PFSK-1 (cell line): ENCODE measurements at regions not wholly inside any gene's neighbourhood (a gene's known extent, or its start where the extent isn't known, plus 50 kb on each side); places are given as distances from the start of the nearest gene placed in this dataset.

ENCODE experiments used
- FOXP2 ChIP-seq: optimal IDR thresholded peaks from 2 replicates; pipeline ENCODE3; 2011; ENCODE audit warnings: borderline replicate concordance, control low read depth, inconsistent platforms; ENCODE audit not compliant: insufficient read depth; ENCODE audit errors: extremely low read length, extremely low read depth
- POLR2AphosphoS5 ChIP-seq: IDR thresholded peaks from 2 replicates; pipeline ENCODE4 v1.6.1; 2012; ENCODE audit warnings: low read depth, mild to moderate bottlenecking, control low read depth, low read length, moderate library complexity
- SIN3A ChIP-seq: IDR thresholded peaks from 2 replicates; pipeline ENCODE4 v1.6.1; 2012; ENCODE audit warnings: mild to moderate bottlenecking, low read length, moderate library complexity, borderline replicate concordance; ENCODE audit not compliant: insufficient read depth
- TAF1 ChIP-seq: IDR thresholded peaks from 2 replicates; pipeline ENCODE4 v1.6.1; 2012; ENCODE audit warnings: low read length, control low read depth, borderline replicate concordance; ENCODE audit not compliant: insufficient read depth
- TF ChIP-seq, protein P1 (sequence below), 2 experiments: IDR thresholded peaks; 2 replicates each; pipeline versions ENCODE4 v1.6.1 to v1.8.0; 2011 to 2012; ENCODE audit warnings: low read depth in 2 of 2, low read length in 2 of 2, control low read depth in 1 of 2, inconsistent platforms in 1 of 2, mild to moderate bottlenecking in 1 of 2, moderate library complexity in 1 of 2; ENCODE audit not compliant: insufficient read depth in 1 of 2

DNA sequence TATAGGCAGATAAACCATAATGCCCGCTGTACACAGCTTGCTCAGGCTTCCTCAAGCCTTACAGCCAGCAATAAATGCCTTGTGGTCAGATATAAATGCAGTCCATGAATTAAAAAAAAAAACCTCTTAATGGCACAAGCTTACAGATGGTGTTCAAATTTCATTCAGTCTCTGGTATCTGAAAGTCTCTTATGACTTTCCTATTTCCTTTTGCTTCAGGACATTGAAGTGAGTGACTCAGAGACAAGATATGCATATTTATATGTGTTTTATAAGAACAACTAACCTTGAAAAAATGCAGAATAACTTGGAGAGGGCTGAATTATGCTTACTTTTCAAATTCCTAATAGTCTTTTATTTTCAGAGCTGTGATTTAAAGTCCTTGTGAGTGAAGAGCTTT, 426.9 kb upstream of the MIS18BP1 start:
- TF ChIP-seq POLR2AphosphoS5 (no peak), SIN3A (no peak), FOXP2 (no peak), TAF1 (no peak)
- TF ChIP-seq, protein P1, sequence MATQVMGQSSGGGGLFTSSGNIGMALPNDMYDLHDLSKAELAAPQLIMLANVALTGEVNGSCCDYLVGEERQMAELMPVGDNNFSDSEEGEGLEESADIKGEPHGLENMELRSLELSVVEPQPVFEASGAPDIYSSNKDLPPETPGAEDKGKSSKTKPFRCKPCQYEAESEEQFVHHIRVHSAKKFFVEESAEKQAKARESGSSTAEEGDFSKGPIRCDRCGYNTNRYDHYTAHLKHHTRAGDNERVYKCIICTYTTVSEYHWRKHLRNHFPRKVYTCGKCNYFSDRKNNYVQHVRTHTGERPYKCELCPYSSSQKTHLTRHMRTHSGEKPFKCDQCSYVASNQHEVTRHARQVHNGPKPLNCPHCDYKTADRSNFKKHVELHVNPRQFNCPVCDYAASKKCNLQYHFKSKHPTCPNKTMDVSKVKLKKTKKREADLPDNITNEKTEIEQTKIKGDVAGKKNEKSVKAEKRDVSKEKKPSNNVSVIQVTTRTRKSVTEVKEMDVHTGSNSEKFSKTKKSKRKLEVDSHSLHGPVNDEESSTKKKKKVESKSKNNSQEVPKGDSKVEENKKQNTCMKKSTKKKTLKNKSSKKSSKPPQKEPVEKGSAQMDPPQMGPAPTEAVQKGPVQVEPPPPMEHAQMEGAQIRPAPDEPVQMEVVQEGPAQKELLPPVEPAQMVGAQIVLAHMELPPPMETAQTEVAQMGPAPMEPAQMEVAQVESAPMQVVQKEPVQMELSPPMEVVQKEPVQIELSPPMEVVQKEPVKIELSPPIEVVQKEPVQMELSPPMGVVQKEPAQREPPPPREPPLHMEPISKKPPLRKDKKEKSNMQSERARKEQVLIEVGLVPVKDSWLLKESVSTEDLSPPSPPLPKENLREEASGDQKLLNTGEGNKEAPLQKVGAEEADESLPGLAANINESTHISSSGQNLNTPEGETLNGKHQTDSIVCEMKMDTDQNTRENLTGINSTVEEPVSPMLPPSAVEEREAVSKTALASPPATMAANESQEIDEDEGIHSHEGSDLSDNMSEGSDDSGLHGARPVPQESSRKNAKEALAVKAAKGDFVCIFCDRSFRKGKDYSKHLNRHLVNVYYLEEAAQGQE (IDR thresholded peaks at IDR 0.05; ENCODE audit: insufficient read depth in 1 of 2, low read depth in 2 of 2, low read length in 2 of 2): no peak
